GM23248 (cell line): ENCODE measurements at regions not wholly inside any gene's neighbourhood (a gene's known extent, or its start where the extent isn't known, plus 50 kb on each side); places are given as distances from the start of the nearest gene placed in this dataset.

Source experiments
- DNase-seq: peaks from one replicate; pipeline ENCODE4 v3.0.0-alpha.2; 2015
- H2AFZ ChIP-seq: fragments of 200-600 bp; sonication (generic); 2 replicates; pipeline ENCODE4 v1.6.1; 2016; ENCODE audit warnings: antibody characterized with exemption
- H3F3A ChIP-seq: fragments of 200-600 bp; sonication (generic); 2 replicates; pipeline ENCODE4 v1.6.1; 2016; ENCODE audit warnings: mild to moderate bottlenecking, antibody characterized with exemption, mixed run types; ENCODE audit not compliant: insufficient read depth
- H3K27ac ChIP-seq: fragments of 200-600 bp; sonication (generic); 2 replicates; pipeline ENCODE4 v1.5.1; 2016; ENCODE audit warnings: mild to moderate bottlenecking
- H3K27me3 ChIP-seq: fragments of 200-600 bp; sonication (generic); replicated peaks from 2 replicates; pipeline ENCODE4 v1.6.1; 2016; ENCODE audit warnings: mild to moderate bottlenecking; ENCODE audit not compliant: insufficient read depth
- H3K36me3 ChIP-seq: fragments of 200-600 bp; sonication (generic); 2 replicates; pipeline ENCODE4 v1.6.1; 2016; ENCODE audit warnings: low read depth, mild to moderate bottlenecking
- H3K4me1 ChIP-seq: fragments of 200-600 bp; sonication (generic); 2 replicates; pipeline ENCODE4 v1.6.1; 2016; ENCODE audit warnings: mild to moderate bottlenecking; ENCODE audit not compliant: insufficient read depth
- H3K4me2 ChIP-seq: fragments of 200-600 bp; sonication (generic); one replicate; pipeline ENCODE4 v1.6.1; 2016; ENCODE audit warnings: mild to moderate bottlenecking; ENCODE audit not compliant: unreplicated experiment
- H3K4me3 ChIP-seq: fragments of 200-600 bp; sonication (generic); 2 replicates; pipeline ENCODE4 v1.5.1; 2016; ENCODE audit warnings: mild to moderate bottlenecking
- H3K79me2 ChIP-seq: fragments of 200-600 bp; sonication (generic); 2 replicates; pipeline ENCODE4 v1.6.1; 2016; ENCODE audit warnings: mild to moderate bottlenecking; ENCODE audit not compliant: insufficient read depth
- H3K9ac ChIP-seq: fragments of 200-600 bp; sonication (generic); 2 replicates; pipeline ENCODE4 v1.6.1; 2016; ENCODE audit warnings: mild to moderate bottlenecking
- H3K9me2 ChIP-seq: fragments of 200-600 bp; sonication (generic); 2 replicates; pipeline ENCODE4 v1.6.1; 2016; ENCODE audit warnings: mixed run types, mild to moderate bottlenecking, moderate library complexity; ENCODE audit not compliant: insufficient read depth
- H3K9me3 ChIP-seq: fragments of 200-600 bp; sonication (generic); one replicate; pipeline ENCODE4 v1.6.1; 2017; ENCODE audit warnings: low read depth
- H4K20me1 ChIP-seq: fragments of 200-600 bp; sonication (generic); 2 replicates; pipeline ENCODE4 v1.6.0; 2016; ENCODE audit not compliant: insufficient read depth
- EZH2 ChIP-seq: fragments of 200-600 bp; sonication (generic); IDR thresholded peaks from 2 replicates; pipeline ENCODE4 v1.6.1; 2018; ENCODE audit warnings: antibody characterized with exemption, mild to moderate bottlenecking; ENCODE audit not compliant: insufficient read depth, poor library complexity, severe bottlenecking
- EZH2phosphoT487 ChIP-seq: fragments of 200-600 bp; sonication (generic); IDR thresholded peaks from 2 replicates; pipeline ENCODE4 v1.6.1; 2018; ENCODE audit warnings: antibody characterized with exemption, moderate library complexity, mild to moderate bottlenecking, low read depth; ENCODE audit not compliant: insufficient read depth
- WGBS, 2 experiments: methylation state at CpG; one replicate each; pipeline ENCODE4 v1.1.6; 2015 to 2017; ENCODE audit warnings: low lambda C conversion rate in 2 of 2, low coverage in 1 of 2; ENCODE audit errors: missing lambda C conversion rate in 2 of 2; 5-methylcytosine and 5-hydroxymethylcytosine counted together
- in situ Hi-C: fragments of 300-500 bp; cut with MboI; formaldehyde crosslinking; loops from 2 replicates; pipeline ENCODE4 v1.15.0; 2020

DNA sequence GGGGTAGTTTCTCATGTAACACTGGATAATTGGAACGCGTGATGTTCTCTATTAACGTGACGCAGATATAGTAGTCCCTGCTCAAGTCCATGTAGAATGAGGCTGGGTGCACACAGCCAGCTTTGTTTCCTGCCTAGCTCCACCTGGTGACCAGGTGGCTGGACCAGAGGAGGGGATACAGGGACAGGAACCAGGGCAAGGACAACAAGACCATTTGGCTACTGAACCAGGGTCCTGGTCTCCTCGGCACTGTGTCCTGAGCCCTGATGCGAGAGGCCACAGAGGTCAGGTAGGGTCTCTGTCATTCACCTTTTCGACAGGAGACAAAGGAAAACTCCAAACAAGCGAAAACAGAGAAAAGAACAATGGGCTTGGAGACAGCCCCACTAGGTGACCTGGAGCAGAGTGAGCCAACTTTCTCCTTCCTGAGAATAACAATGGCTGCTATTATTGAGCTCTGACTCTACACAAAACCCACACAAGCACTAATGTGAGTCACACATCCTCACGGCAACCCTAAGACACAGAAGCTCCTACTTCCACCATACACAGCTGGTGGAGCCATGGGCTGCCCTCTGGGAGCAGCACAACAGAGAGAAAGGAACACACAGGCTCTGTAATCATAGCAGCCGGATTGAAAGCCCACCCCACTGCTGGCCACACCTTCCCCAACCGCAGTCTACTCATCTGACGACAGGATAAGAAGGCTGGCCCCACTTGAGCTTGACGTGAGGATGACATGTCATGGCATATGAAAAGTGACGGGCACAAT lies 67.3 kb upstream of the TEX51 start:
- DNase-seq, result no peak
- in situ Hi-C loops, result no loop called here
- WGBS, 2 experiments, result 45 to 48% methylated on average over 14 of the region's 14 CpGs

DNA sequence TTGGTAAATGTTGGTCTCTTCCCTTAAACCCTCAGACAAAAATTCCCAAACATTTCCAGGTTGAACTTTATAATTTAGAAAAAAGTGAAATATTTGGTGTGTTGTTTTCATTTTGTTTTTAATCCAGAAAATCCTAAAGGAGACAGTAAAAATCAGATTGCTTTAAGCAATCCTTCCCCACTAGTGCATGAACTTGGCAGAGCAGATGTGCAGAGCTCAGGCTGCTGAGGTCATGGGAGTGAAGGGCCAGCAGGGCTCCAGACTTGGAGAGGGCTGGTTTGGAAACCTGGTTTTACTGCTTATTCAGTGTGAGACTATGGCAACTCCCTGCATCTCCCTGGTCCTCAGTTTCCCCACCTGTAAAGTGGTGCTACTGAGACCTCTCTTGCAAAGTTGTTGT lies 66.7 kb upstream of the TEX51 start:
- Histone ChIP-seq H3K27ac (no peak overlapping the region), H3K36me3 (no peaks in the 10 kb centered on the region), H3K79me2 (no peaks in the 10 kb centered on the region), H3K9me3 (no peaks in the 10 kb centered on the region), H2AFZ (no peak overlapping the region), H3K4me2 (no peak overlapping the region), H4K20me1 (no peaks in the 10 kb centered on the region), H3F3A (no peaks in the 10 kb centered on the region), H3K4me1 (no peaks in the 10 kb centered on the region), H3K4me3 (no peak overlapping the region), H3K27me3 (no peaks in the 10 kb centered on the region; the same call in 1 of the 2 replicates), H3K9ac (no peak overlapping the region), H3K9me2 (no peaks in the 10 kb centered on the region)
- TF ChIP-seq EZH2 (no peak), EZH2phosphoT487 (no peak)
- no peak for DNase-seq
- in situ Hi-C loops, result no loop called here

More for the DNA sequence above, 67.3 kb upstream of the TEX51 start:
- H3K27me3 ChIP-seq, result no peaks in the 10 kb centered on the region; the same call in 1 of the 2 replicates
- H3K9me2 ChIP-seq, result no peaks in the 10 kb centered on the region
- H3K27ac ChIP-seq, result no peak overlapping the region
- H3K36me3 ChIP-seq, result no peaks in the 10 kb centered on the region
- no peak overlapping the region for H3K4me2 ChIP-seq
- H2AFZ ChIP-seq, result no peak overlapping the region
- no peaks in the 10 kb centered on the region for H4K20me1 ChIP-seq
- H3F3A ChIP-seq, result no peaks in the 10 kb centered on the region
- H3K9me3 ChIP-seq, result no peaks in the 10 kb centered on the region
- H3K4me1 ChIP-seq, result no peaks in the 10 kb centered on the region
- no peaks in the 10 kb centered on the region for H3K79me2 ChIP-seq
- H3K9ac ChIP-seq, result no peak overlapping the region
- no peak for TF ChIP-seq EZH2
- no peak for TF ChIP-seq EZH2phosphoT487
- H3K4me3 ChIP-seq, result no peak overlapping the region

DNA sequence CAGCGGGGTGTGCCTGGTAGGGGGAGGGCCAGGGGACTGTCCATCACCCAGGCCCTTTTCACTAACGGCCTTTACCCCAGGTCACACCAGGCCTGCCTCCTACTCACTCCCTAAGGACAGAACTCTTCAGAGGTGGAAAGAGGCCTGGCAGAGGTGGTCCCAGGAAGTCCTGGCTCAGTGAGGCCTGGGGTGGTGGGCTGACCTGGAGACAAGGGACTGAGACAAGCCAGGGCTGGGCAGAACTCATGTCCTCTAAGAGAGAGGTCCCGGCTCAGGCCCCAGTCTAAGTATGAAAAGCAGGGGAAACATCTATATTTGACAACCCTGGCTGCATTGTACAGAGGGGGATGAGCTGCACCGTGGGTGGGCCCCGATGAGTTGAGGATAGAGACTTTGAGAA lies 65.9 kb upstream of the TEX51 start:
- Histone ChIP-seq H3K4me2 (no peak overlapping the region), H3K79me2 (no peaks in the 10 kb centered on the region), H3K9ac (no peak overlapping the region), H2AFZ (no peak overlapping the region), H4K20me1 (no peaks in the 10 kb centered on the region), H3K4me1 (no peaks in the 10 kb centered on the region), H3K27me3 (no peaks in the 10 kb centered on the region; the same call in 1 of the 2 replicates), H3K9me3 (no peaks in the 10 kb centered on the region), H3K4me3 (no peak overlapping the region), H3K27ac (no peak overlapping the region), H3K36me3 (no peaks in the 10 kb centered on the region), H3F3A (no peaks in the 10 kb centered on the region), H3K9me2 (no peaks in the 10 kb centered on the region)
- WGBS, 2 experiments, result 32 to 41% methylated on average over 5 of the region's 5 CpGs
- no peak for TF ChIP-seq EZH2
- no peak for TF ChIP-seq EZH2phosphoT487
- in situ Hi-C loops, result no loop called here
- no peak for DNase-seq

DNA sequence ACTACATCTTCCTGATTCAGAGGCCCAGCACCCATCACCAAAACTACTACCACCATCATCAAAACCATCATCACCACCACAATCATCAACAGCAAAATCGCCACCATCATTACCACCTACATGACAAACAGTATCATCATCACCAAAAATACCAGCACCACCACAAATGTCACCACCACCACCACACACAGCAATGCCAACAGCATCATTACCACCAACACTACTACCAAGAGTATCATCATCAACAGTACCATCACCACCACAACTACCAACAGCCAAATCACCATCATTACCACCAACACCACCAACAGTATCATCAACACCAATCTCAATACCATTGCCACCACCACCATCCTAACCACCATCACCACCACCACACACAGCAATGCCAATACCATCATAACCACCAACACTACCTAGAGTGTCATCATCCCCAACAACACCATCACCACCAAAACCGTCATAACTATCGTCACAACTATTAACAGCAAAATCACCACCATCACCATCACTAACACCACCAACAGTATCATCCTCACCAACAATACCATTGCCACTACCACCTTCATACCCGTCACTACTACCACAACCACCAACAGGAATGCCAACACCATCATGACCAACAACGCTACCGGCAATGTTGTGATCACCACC lies 64.6 kb upstream of the TEX51 start:
- Histone ChIP-seq H3K9ac (no peak overlapping the region), H3K4me2 (no peak overlapping the region), H4K20me1 (no peaks in the 10 kb centered on the region), H3K36me3 (no peaks in the 10 kb centered on the region), H3K27me3 (no peaks in the 10 kb centered on the region), H3K4me1 (no peaks in the 10 kb centered on the region), H2AFZ (no peak overlapping the region), H3K9me3 (no peaks in the 10 kb centered on the region), H3F3A (no peaks in the 10 kb centered on the region), H3K79me2 (no peaks in the 10 kb centered on the region), H3K9me2 (no peaks in the 10 kb centered on the region), H3K27ac (no peak overlapping the region), H3K4me3 (no peak overlapping the region)
- in situ Hi-C loops, result no loop called here
- TF ChIP-seq EZH2 (no peak), EZH2phosphoT487 (no peak)
- DNase-seq, result no peak
- WGBS, 2 experiments, result 65 to 67% methylated on average over 6 of the region's 6 CpGs
